ENCODE measurements at regions not wholly inside any gene's neighbourhood (a gene's known extent, or its start where the extent isn't known, plus 50 kb on each side); places are given as distances from the start of the nearest gene placed in this dataset.

DNA sequence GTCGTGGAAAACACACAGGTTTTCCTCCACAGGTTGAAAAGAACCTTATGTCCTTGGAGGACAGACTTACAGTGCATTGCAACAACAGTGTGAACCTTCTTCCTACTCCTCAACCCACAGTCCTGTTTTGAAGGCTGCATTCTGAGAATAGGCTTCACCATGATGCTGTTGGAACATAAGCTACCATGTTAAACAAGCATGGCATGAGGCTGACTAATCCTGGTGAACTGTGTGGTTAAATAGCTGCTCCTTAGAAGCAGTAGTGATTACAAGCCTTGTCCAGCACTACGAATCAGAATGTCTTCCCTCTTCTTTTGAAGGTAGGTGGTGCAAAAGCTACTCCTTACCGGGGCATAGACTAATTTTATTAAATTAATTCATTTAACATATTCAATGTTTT, 368.5 kb upstream of the EPHA7 start:
- TF ChIP-seq, protein P1, sequence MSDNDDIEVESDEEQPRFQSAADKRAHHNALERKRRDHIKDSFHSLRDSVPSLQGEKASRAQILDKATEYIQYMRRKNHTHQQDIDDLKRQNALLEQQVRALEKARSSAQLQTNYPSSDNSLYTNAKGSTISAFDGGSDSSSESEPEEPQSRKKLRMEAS (IDR thresholded peaks at IDR 0.05), result no peak
- TF ChIP-seq EP300 (IDR thresholded peaks at IDR 0.05; ENCODE audit: borderline replicate concordance) (no peak), FOXM1 (IDR thresholded peaks at IDR 0.05; ENCODE audit: borderline replicate concordance, low read depth) (no peak), ZBTB7A (IDR thresholded peaks at IDR 0.05; ENCODE audit: low read depth) (no peak), TAF1 (IDR thresholded peaks at IDR 0.05; ENCODE audit: low read depth) (no peak), CEBPB (IDR thresholded peaks at IDR 0.05) (no peak), TEAD4 (IDR thresholded peaks at IDR 0.05) (no peak), NFIC (IDR thresholded peaks at IDR 0.05) (no peak), CREB1 (IDR thresholded peaks at IDR 0.05; ENCODE audit: low read depth) (no peak), RAD21 (IDR thresholded peaks at IDR 0.05; ENCODE audit: low read depth) (no peak), YY1 (IDR thresholded peaks at IDR 0.05; ENCODE audit: low read depth) (no peak), EGR1 (IDR thresholded peaks at IDR 0.05) (no peak), TCF12 (IDR thresholded peaks at IDR 0.05; ENCODE audit: low read depth) (no peak)
- TF ChIP-seq, protein P2, sequence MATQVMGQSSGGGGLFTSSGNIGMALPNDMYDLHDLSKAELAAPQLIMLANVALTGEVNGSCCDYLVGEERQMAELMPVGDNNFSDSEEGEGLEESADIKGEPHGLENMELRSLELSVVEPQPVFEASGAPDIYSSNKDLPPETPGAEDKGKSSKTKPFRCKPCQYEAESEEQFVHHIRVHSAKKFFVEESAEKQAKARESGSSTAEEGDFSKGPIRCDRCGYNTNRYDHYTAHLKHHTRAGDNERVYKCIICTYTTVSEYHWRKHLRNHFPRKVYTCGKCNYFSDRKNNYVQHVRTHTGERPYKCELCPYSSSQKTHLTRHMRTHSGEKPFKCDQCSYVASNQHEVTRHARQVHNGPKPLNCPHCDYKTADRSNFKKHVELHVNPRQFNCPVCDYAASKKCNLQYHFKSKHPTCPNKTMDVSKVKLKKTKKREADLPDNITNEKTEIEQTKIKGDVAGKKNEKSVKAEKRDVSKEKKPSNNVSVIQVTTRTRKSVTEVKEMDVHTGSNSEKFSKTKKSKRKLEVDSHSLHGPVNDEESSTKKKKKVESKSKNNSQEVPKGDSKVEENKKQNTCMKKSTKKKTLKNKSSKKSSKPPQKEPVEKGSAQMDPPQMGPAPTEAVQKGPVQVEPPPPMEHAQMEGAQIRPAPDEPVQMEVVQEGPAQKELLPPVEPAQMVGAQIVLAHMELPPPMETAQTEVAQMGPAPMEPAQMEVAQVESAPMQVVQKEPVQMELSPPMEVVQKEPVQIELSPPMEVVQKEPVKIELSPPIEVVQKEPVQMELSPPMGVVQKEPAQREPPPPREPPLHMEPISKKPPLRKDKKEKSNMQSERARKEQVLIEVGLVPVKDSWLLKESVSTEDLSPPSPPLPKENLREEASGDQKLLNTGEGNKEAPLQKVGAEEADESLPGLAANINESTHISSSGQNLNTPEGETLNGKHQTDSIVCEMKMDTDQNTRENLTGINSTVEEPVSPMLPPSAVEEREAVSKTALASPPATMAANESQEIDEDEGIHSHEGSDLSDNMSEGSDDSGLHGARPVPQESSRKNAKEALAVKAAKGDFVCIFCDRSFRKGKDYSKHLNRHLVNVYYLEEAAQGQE (IDR thresholded peaks at IDR 0.05; ENCODE audit: low read depth), result no peak
- TF ChIP-seq, protein P3, sequence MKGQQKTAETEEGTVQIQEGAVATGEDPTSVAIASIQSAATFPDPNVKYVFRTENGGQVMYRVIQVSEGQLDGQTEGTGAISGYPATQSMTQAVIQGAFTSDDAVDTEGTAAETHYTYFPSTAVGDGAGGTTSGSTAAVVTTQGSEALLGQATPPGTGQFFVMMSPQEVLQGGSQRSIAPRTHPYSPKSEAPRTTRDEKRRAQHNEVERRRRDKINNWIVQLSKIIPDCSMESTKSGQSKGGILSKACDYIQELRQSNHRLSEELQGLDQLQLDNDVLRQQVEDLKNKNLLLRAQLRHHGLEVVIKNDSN (IDR thresholded peaks at IDR 0.05), result no peak

DNA sequence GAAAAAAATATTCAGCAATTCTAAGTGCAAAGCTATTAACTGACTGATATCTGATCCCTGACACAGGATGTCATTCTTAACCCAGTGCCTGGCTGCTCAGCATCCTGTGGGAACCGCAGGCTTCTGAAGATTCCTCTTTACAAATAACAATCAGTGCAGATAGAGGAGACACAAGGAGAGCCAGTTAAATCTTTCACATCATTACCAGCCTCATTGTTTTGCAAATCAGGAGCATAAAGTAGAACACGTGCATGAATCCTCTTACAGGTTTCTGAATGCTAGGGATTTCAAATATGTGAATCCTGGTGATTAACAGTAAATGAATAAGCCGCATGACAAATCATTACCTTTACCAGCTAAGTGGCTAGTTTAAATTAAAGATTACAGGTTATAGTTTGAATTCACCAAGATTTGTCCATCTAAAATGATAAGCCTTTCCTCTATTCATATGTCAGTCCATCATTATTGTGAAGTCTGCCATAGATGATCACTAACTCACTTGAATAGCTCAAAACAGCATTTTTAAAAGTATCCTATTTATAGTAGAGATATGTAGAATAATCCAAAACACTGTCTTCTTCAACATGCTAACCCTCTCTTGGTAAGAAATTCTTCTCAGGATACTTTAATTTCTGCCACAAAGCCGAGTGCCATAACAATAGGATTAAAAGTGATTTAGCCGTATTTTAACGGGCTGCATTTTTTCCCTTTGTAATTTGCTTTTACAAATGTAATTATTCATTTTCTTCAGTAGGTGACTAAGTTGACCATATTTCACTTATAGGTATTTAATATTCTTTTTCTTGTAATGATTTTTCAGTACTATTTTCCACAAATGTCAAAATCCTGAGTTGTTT, 367.3 kb upstream of the EPHA7 start:
- TF ChIP-seq TAF1 (IDR thresholded peaks at IDR 0.05; ENCODE audit: low read depth), result no peak
- no peak for TF ChIP-seq CREB1 (IDR thresholded peaks at IDR 0.05; ENCODE audit: low read depth)

DNA sequence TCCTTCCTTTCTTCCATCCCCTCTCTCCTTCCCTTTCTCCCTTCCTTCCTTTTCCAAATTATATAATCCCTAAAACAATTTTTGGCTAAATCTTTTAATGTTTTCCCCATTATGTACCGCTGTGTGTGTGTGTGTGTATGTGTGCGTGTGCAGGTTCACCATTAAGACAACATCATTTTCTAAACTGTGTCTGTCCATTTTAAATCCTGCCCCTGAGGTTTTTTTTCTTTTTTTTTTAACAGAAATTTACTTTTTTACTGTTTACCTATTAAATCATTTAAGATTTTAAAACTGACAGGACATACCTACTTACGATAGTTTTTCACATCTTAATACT, 366.3 kb upstream of the EPHA7 start:
- TF ChIP-seq EP300 (IDR thresholded peaks at IDR 0.05; ENCODE audit: borderline replicate concordance) (no peak), CEBPB (IDR thresholded peaks at IDR 0.05) (no peak)

DNA sequence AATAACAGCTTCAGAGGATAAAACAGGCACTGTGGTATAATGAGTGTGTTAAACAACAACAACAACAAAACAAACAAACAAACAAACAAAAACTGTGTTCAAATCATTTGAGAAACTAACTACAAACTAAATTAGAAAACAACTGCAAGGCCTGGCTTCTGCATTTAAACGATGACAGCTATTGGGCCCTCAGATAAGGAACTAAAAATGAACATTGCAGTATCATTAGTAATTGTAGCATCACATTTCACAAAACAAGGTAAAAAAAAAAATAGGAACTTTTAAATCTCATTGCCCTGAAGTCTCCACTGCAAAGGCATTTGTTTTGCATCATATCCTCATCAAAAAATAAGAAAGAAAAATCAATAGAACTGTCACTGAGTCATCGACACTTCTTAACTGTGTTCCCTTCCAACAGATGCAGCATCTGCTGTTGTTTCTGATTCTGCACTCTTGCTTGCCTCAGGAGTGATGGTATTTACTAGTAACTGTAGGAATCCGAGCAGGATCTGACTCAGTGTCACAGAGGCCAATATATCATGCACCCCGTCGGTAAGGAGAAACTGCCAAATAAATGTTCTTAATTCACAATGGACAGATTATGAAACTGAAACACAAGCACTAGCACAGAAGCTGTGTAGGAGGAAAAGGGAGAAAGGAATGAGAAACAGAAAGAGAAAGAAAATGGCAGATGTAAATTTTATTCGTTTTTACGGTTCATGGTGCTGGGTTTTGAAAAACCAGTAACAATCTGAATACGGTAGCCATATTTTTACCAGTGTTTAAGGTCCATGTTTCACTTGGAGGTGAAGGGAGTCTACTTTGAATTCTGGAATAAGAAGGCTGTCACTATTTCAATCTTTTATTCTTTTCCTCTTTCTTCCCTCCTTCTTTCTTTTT, 365.7 kb upstream of the EPHA7 start:
- TF ChIP-seq EGR1 (IDR thresholded peaks at IDR 0.05) (no peak), TAF1 (IDR thresholded peaks at IDR 0.05; ENCODE audit: low read depth) (no peak), FOXM1 (IDR thresholded peaks at IDR 0.05; ENCODE audit: borderline replicate concordance, low read depth) (no peak), YY1 (IDR thresholded peaks at IDR 0.05; ENCODE audit: low read depth) (no peak), ZBTB7A (IDR thresholded peaks at IDR 0.05; ENCODE audit: low read depth) (no peak), CEBPB (IDR thresholded peaks at IDR 0.05) (no peak)
- TF ChIP-seq, protein P3 (IDR thresholded peaks at IDR 0.05), result no peak
- TF ChIP-seq, protein P2 (IDR thresholded peaks at IDR 0.05; ENCODE audit: low read depth), result no peak
- TF ChIP-seq, protein P1 (IDR thresholded peaks at IDR 0.05), result no peak

DNA sequence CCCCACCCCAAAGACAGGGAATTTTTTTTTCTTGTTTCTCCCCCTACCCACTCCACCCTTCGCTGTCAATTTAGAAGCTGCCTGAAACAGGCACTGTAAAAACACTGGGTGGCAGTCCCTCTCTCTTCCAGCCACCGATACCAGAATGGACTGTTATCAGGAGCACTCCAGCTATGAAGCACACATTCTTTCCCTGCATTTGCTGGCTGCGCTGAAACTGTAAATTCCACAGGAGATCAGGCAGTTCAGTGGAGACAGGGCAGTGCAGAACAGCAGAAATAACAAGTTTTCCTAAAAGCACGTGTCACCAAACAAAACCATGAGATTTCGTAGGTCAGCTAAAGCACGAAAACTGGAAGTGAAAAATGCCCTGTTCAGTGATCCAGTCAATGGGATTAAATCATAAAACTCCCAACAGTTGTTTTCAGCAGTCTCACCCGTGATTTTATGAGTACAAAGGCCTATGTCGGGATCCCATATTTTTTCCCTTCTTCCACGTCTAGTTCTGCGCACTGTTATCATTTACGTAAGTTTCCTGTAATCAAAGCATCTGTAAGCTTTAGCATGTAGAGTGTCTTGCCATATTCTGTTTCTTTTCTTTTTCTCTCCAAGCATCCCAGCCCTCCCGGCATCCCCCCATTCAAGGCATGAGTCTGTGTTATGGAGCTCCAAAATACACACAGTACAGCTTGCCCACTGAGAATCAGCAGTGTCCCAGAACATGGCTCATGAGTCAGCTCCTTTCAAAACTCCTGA, 359.9 kb upstream of the EPHA7 start:
- TF ChIP-seq ZBTB7A (IDR thresholded peaks at IDR 0.05; ENCODE audit: low read depth), result no peak
- TF ChIP-seq, protein P1 (IDR thresholded peaks at IDR 0.05), result no peak
- TF ChIP-seq, protein P2 (IDR thresholded peaks at IDR 0.05; ENCODE audit: low read depth), result no peak
- no peak for TF ChIP-seq TEAD4 (IDR thresholded peaks at IDR 0.05)
